ELR (cell line): ENCODE measurements at regions not wholly inside any gene's neighbourhood (a gene's known extent, or its start where the extent isn't known, plus 50 kb on each side); places are given as distances from the start of the nearest gene placed in this dataset.
A peak's percentile ranks its signal among the peaks of the same experiment; 100 is the strongest.

ENCODE experiments used
- DNase-seq: peaks from one replicate; pipeline ENCODE4 v3.0.0-alpha.2; 2015; ENCODE audit warnings: low read depth

DNA sequence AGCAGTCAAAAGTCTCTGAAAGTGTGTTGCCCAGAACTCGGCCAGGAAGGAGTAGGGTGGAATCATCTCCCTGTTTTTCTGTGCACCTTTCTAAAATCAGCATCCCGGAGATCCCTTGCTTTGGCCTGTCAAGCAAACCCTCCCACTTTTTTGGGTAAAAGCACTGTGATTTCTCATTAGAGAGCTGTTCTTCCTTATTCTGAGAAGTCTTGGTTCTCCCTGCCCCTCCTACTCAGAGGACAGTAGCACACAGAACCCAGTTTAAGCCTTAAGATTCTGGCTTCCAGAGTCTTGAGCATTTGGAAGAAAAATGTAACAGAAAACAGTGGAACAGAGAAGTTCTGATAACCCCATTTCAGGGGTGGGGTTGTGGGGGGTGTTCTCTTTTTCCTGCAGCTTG is 52.6 kb upstream of the KATNAL1 start:
- no peak for DNase-seq

DNA sequence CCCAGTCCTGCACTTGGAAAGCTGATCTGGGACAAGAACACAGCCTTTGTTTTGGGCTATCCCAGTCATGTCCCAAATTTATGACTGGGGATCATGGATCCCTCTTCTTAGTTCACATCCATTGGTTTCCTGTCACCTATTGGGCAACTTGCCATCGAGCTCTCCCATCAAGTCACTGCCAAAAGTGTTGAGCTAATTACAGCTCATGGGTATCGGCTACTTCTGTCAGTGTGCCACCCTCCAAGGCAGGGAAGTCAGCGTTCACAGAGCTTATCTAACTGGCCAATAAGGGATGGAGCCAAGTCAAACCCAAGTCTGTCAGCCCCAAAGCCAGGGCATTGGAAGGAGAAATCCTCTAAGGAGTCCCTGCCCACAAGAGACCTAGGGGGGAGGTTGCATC is 53.2 kb upstream of the KATNAL1 start:
- no peak for DNase-seq

DNA sequence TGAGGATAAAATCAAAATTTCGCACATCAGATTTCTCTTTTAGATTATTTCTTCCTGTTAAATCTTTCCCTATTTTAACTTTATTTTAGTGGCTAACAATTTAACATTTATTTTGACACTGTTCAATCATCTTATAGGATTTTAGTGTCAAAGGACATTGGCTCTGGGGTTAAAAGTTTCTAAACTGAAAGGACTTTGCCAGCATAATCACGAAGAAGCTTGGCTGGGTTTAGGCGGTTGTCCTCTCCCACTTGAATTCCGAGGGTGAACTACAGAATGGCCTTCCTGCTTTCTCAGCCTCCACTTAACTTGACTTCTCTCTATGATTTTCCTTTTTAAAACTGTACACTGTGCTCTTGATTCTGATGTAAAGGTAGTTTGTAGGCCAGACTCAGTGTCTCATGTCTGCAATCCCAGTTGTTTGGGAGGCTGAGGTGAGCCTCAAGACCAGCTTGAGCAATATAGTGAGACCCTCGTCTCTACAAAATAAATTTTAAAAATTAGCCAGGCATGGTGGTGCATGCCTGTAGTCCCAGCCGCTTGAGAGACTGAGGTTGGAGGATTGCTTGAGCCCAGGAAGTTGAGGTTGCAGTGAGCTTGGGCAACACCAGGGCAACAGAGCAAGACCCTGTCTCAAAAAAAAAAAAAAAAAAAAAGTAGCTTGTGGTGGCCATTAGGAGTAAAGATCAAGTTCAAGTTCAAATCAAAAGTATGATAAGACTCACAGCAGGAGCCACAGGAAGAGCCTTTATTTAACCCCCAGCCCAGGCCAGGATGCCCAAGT is 54.8 kb upstream of the KATNAL1 start:
- DNase-seq = no peak

DNA sequence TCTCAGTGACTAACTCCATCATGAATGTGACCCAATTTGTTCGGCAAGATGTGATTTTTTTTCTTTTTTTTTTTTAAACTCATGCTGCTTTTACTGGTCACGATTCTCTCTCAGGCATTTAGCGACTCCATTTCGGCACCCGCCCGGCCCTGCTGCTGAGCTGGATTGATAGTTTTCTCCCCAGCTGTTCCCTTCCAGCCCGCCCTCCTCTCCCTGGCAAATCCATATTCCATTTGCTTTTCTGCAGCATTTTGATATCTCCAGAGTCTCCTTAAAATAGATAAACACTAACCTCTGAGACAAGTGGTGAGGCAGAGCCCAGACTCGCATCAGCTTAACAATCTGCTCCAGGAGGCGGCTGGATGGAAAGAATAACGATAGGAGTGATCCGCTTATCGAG is 55.5 kb upstream of the KATNAL1 start:
- DNase-seq = no peak

DNA sequence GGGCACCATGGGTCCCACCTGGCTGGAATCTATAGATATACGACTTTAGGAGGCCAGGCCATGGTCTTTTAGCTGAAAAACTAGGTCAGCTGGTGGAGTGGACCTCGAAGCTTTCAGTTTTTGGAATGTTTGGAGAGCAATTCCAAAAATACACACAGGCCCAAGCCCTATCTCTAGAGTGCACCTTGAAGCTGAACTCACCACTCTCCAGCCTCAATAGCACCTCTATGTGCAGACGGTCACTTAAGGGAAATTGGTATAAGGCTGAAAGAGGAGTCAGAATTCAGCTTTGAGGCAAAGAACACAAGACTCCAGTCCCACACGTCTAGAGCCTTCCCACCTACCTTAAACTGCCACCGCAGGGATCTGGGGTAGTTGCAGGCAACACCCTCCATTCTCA is 56.4 kb upstream of the KATNAL1 start:
- no peak for DNase-seq

DNA sequence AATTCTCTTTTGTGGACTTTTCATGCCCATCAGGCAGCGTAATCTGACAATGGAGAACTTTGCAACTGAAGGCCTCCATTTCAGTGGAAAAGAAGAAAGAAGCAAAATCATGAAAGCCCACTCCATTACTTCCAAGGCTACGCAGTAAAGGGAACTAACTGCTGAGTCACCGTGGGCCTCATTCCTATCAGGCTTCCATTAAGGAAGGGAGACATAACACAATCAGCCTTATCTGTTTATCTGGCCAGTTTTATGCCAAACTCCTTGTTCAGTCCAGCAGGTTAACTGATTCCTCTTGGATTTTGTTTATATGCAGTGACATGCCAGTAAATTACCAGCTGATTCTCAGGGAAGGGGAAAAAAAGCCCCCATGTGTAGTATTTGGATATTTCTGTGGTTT is 56.8 kb upstream of the KATNAL1 start:
- peak; percentile 46 for DNase-seq

DNA sequence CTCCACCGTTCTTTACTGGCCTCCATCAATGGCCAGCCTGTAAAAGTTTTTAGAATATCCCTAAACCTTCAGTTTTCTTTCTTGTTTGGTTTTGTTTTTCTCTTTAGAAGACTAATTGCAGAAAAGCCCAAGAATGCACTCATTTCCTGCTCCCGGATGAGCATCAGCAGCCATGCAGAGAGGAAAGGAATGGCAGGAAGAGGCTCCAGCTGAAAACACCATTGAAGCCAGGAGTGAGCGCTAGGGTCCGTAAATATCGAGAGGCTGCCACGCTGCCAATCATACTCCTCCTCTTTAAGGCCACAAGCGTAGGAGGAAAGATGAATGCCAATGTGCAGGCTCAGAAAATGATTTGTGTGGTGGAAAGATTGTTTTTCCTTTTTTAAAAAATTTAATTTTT is 57.4 kb upstream of the UBE2L5 start:
- DNase-seq = peak; percentile 63

DNA sequence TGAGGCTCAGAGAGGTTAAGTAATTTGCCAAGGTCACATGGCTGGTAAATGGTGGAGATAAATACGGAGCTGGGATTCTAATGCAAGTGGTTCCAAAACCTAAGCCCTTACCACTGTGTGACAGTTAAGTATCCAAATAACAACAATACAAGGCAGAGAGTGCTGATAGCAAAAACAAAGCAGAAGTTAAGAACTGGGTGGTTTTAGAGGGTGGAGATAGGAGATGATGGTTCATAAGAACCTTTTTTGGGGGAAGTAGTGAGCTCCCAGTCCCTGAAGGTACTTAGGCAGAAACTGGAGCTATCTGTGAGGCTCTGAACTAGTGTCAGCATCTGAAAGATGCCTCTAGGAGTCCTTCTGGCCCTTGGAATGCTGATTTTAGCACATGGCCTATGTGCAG is 56.2 kb upstream of the UBE2L5 start:
- DNase-seq = no peak

DNA sequence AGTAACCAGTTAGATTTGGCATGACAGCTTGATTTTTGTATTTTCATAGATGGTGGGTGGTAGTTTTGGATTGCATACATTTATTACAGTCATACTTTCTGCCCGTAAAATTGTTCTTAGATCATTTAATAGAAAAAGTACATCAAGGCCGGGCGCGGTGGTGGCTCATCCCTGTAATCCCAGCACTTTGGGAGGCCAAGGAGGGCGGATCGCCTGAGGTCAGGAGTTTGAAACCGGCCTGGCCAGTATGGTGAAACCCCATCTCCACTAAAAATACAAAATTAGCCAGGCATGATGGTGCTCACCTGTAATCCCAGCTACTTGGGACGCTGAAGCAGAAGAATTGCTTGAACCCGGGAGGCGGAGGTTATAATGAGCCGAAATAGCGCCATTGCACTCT is 55.0 kb upstream of the UBE2L5 start:
- no peak for DNase-seq

DNA sequence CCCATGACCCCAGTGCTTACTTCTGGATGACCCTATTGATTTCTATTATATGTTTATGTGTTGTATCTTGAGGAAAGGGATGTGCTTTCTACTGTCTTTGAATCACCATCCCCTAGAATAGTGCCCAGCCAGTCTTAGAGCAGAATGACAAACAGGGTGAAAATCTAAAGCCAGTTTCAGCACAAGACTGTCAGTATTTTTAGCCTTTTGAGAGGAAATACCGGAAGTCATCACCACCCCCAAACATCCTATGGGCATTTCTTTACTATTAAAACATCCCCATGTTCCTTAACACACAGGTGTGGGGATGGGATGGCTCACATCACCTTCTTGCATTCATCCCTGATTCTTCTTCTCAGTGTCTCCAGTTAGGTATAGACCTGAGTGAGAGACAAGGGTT is 52.1 kb upstream of the UBE2L5 start:
- DNase-seq = no peak

DNA sequence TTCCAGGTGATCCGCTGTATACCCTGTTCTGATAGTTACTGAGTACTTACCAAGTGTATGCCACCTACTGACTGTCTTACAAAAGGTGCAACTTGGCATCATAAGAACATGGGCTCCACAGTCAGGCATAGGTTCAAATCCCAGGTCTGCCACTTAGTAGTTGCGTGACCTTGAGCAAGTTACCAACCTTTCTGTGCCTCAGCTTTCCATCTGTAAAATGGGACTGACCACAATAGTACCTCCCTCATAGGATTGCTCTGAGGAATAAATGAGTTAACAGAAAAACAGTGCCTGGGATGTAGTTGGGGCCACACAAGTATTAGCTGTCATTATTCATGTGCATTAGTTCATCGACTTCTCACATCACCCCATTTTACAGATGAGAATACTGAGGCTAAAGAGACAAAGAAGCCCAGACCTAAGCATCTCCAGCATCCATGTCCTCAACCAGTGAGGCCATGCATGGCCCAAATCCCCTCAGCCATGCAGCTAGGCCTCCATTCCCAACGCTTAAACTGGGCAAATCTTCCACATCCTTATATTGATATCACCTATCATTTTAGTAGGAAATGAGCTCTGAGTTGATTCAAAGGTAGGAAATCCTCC is 51.3 kb upstream of the UBE2L5 start:
- no peak for DNase-seq

DNA sequence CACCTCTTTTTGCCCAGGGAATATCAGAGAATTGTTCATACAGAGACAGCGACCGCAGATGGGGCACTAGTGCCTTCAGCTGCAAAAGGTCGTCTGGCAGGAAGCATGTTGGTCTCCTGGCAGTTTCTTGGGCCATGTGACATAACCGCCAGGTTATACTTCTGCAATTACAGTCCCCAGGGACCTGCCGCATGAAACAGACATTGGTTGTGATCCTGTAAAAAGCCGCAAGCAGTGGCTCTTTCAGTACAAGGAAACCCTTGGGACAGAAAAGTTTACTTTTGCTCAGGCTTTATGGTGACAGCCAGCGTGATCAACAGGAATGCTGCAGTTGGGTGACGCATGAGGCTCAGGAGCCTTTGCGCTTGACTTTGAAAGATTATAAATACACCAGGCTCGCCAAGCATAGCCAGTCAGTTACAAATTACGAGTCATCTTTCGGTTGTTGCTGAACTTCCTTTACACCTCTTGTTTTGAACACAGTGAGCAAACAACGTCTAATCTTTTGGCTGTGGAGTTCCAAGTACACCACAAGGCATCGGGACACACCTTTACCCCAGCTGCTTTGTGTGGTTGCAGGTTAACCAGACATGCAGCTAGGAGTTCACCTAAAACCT is 50.5 kb upstream of the UBE2L5 start:
- DNase-seq = peak; percentile 65
